K562 (cell line): ENCODE measurements at regions not wholly inside any gene's neighbourhood (a gene's known extent, or its start where the extent isn't known, plus 50 kb on each side); places are given as distances from the start of the nearest gene placed in this dataset.

Experiments
- FOXK2 ChIP-seq, 2 experiments: fragments of 450-650 bp; IDR thresholded peaks in 1 of 2; conservative IDR thresholded peaks in 1 of 2; 2 replicates each; pipeline ENCODE4 v1.6.1; 2016; ENCODE audit warnings: low read depth in 2 of 2, mild to moderate bottlenecking in 1 of 2
- POLR3A ChIP-seq: IDR thresholded peaks from 2 replicates; pipeline ENCODE4 v1.6.1; 2011; ENCODE audit warnings: borderline replicate concordance, mild to moderate bottlenecking, moderate library complexity; ENCODE audit not compliant: insufficient read length, insufficient read depth; ENCODE audit errors: extremely low read depth

DNA sequence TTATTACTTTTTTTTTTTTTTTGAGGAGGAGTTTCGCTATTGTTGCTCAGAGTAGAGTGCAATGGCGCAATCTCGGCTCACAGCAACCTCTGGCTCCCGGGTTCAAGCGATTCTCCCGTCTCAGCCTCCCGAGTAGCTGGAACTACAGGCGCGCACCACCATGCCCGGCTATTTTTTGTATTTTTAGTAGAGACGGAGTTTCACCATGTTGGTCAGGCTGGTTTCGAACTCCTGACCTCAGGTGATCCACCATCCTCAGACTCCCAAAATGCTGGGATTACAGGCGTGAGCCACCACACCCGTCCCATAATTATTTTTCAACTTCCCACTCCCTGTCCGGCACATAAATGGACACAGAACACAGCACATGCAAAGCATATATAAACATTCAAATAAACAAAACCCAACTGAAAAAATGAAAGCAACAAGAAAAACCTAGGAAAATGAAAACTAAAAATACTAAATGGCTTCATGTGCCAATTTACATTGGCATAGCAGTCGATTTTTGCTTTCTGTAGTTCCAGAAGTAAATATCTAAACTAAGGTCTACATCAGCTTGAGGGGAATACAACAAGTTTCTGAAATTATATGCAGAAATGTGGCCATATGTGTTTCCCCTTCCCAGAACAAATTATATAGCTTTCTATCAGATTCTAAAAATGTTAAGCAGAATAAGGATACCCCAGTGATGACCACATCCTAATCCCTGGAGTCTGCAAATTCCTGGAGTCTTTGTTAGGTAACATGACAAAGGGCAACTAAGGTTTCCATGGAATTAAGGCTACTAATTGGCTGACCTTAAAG is 113.9 kb downstream of the HFE start:
- TF ChIP-seq POLR3A (no peak), FOXK2 (conservative IDR thresholded peaks at IDR 0.05 in 1 of 2, IDR thresholded peaks at IDR 0.05 in 1 of 2; ENCODE audit: low read depth in 2 of 2) (no peak)
